ENCODE measurements at regions not wholly inside any gene's neighbourhood (a gene's known extent, or its start where the extent isn't known, plus 50 kb on each side); places are given as distances from the start of the nearest gene placed in this dataset.

DNA sequence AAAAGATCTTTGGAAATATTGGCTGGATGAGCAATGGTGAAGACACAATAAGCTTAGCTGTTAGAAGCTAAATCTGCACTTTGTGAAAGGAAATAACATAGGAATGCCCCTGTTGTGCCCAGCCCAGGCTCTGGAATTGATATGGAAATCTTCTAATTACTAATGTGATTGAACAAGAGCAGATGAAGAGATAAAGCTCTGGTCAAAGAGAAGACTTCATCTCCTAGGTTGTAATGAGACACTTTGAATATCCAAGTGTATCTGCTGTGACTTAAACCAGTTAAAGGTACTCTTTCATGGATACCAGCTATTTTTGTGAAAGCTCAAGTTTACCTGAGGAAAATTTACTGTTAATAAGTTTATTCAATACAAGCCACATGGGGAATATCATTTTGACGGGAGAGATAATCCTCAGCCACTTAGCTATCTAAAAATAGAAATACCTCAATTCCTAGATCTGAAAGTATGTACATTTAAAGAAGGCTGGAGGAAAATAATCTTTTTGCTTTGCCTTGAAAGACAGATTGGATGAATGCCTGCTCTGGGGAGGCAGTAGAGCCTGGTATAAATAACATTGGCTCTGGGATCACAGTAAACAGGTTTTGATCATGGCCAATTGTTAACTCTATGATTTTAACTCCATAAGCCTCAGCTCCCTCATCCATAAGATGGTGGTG lies 494.0 kb upstream of the B3GALT2 start:
- no peak overlapping the region for H3K27ac ChIP-seq (ENCODE audit: low read length)
- no peaks in the 10 kb centered on the region for H4K20me1 ChIP-seq (ENCODE audit: insufficient read depth, low read depth, low read length)
- H3K9ac ChIP-seq (ENCODE audit: low read length): no peak overlapping the region
- H3K27me3 ChIP-seq (ENCODE audit: low read length): no peaks in the 10 kb centered on the region
- no peaks in the 10 kb centered on the region for H3K4me1 ChIP-seq (ENCODE audit: low read length)
- H2AFZ ChIP-seq (ENCODE audit: low read length): no peak overlapping the region
- no peak overlapping the region for H3K4me3 ChIP-seq (ENCODE audit: low read length)
- H3K79me2 ChIP-seq (ENCODE audit: low read length): no peaks in the 10 kb centered on the region
- H3K36me3 ChIP-seq (ENCODE audit: insufficient read depth, low read length): no peaks in the 10 kb centered on the region
- H3K9me3 ChIP-seq (ENCODE audit: low read length): no peaks in the 10 kb centered on the region
- no peak overlapping the region for H3K4me2 ChIP-seq (ENCODE audit: low read depth, low read length, poor library complexity, severe bottlenecking)
- no peaks in the 10 kb centered on the region for H3K9me2 ChIP-seq (replicated peaks; ENCODE audit: insufficient read depth, low read length)
- no peak for DNase-seq

DNA sequence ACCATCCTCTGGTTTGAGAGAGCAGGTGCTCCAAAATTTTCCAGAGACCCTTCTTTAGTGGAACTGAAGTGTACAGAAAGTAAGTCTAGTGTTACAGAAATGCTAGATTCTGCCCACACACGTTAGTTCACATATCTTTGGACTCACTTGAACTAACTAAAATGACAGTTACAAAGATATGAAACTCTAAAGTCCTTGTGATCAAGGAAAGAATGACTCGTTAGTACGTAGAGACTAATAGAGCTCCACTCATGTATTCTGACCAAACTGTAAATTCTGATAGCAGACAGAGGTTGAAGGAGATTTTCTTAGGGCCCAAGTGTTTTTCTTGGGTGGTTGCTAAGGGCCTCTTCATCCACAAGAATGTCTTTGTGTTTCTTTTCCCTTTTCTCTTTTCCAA lies 491.5 kb upstream of the B3GALT2 start:
- Histone ChIP-seq H3K27ac (ENCODE audit: low read length) (no peak overlapping the region), H3K36me3 (ENCODE audit: insufficient read depth, low read length) (no peaks in the 10 kb centered on the region), H3K79me2 (ENCODE audit: low read length) (no peaks in the 10 kb centered on the region), H3K4me2 (ENCODE audit: low read depth, low read length, poor library complexity, severe bottlenecking) (no peak overlapping the region), H3K9ac (ENCODE audit: low read length) (no peak overlapping the region), H2AFZ (ENCODE audit: low read length) (no peak overlapping the region), H3K27me3 (ENCODE audit: low read length) (no peaks in the 10 kb centered on the region), H3K9me2 (replicated peaks; ENCODE audit: insufficient read depth, low read length) (no peaks in the 10 kb centered on the region), H3K9me3 (ENCODE audit: low read length) (no peaks in the 10 kb centered on the region), H3K4me1 (ENCODE audit: low read length) (no peaks in the 10 kb centered on the region), H3K4me3 (ENCODE audit: low read length) (no peak overlapping the region), H4K20me1 (ENCODE audit: insufficient read depth, low read depth, low read length) (no peaks in the 10 kb centered on the region)
- no peak for DNase-seq

DNA sequence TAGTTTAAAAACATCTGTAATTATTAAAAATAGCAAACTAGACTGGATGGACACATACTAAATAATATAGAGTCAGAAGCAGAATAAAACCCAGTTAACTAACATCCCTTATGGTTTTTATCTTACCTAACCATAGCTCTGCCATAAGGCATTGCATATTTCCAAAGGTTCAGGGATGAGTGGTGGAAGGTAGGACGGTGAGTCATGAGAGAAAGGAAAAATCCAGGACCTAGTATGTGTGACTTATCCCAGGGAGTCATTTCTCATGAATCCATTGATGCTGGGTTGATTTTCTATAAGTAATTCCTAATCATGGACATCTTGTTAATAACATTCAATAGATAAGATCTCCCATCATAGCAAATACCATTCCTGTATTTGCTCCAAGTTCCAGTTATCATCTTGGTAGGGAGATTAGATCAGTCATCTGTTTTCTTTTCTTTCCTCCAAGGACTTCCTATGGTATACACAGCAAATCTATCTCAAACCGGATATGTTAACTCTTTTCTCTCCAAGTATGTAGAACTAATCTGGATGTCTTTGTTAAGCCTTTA lies 490.7 kb upstream of the B3GALT2 start:
- no peaks in the 10 kb centered on the region for H3K27me3 ChIP-seq (ENCODE audit: low read length)
- no peak overlapping the region for H3K4me2 ChIP-seq (ENCODE audit: low read depth, low read length, poor library complexity, severe bottlenecking)
- H2AFZ ChIP-seq (ENCODE audit: low read length): no peak overlapping the region
- H3K79me2 ChIP-seq (ENCODE audit: low read length): no peaks in the 10 kb centered on the region
- H3K9ac ChIP-seq (ENCODE audit: low read length): no peak overlapping the region
- H3K27ac ChIP-seq (ENCODE audit: low read length): no peak overlapping the region
- H4K20me1 ChIP-seq (ENCODE audit: insufficient read depth, low read depth, low read length): no peaks in the 10 kb centered on the region
- no peak for DNase-seq
- H3K4me3 ChIP-seq (ENCODE audit: low read length): no peak overlapping the region
- no peaks in the 10 kb centered on the region for H3K9me3 ChIP-seq (ENCODE audit: low read length)
- no peaks in the 10 kb centered on the region for H3K36me3 ChIP-seq (ENCODE audit: insufficient read depth, low read length)
- H3K4me1 ChIP-seq (ENCODE audit: low read length): no peaks in the 10 kb centered on the region
- no peaks in the 10 kb centered on the region for H3K9me2 ChIP-seq (replicated peaks; ENCODE audit: insufficient read depth, low read length)

DNA sequence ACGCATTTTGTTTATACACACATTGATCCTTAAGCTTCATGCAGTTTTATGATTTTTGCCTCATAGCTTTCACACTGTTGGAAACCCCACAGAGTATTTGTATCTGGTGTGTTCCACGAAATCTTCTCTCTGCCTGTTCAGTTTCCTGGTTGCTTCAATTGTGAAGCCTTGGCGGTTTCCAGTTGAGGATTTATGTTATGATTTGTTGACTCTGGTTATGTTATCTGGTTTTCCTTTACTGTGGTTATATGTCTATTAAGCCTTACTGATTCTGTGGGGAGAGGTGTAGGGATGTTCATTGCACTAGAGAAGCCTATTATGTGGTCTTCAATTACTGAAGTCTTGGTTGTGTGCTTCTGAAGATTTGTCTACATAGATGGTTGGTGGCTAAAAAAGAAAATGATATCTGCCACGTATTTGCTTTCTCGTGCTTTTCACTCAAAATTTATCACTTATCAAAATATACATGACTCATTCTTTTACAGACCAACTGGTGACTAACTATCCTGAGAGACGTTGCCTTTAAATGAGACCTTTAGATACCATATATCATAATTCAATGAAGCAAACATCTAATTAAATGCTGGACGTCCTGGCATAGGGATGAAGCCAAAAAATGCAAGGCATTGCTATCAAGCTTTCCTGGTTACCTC lies 488.0 kb upstream of the B3GALT2 start:
- Histone ChIP-seq H3K36me3 (ENCODE audit: insufficient read depth, low read length) (no peaks in the 10 kb centered on the region), H4K20me1 (ENCODE audit: insufficient read depth, low read depth, low read length) (no peaks in the 10 kb centered on the region), H3K79me2 (ENCODE audit: low read length) (no peaks in the 10 kb centered on the region), H3K4me3 (ENCODE audit: low read length) (no peak overlapping the region), H3K9me3 (ENCODE audit: low read length) (no peaks in the 10 kb centered on the region), H3K9me2 (replicated peaks; ENCODE audit: insufficient read depth, low read length) (no peaks in the 10 kb centered on the region), H3K27me3 (ENCODE audit: low read length) (no peaks in the 10 kb centered on the region), H3K27ac (ENCODE audit: low read length) (no peak overlapping the region), H2AFZ (ENCODE audit: low read length) (no peak overlapping the region), H3K9ac (ENCODE audit: low read length) (no peak overlapping the region), H3K4me2 (ENCODE audit: low read depth, low read length, poor library complexity, severe bottlenecking) (no peak overlapping the region), H3K4me1 (ENCODE audit: low read length) (no peaks in the 10 kb centered on the region)
- DNase-seq: no peak

DNA sequence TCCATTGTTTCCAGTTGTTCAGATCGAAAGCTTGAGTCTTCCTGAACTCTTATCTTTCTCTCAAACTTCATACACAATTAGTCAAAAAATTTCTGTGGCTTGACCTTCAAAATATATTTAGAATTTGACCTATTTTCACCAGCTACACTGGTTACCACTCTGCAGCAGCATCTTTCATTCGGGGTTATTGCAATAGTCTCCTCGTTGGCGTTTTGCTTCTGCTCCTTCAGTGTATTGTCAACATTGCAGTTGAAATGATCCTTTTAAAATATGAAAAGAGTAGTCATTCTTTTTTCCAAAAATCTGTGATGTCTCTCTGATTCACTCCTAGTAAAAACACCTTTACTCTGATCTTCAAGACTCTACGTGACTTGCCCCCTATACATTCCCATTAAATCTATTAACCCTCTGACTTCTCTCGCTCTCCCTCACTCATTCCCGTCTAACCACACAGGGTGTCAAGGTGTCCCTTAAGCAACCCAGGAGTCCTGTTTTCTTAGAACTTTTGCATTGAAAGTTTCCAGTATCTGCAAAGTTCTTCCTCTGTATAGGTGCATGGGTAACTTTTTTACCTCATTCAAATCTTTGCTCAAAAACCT lies 480.2 kb upstream of the B3GALT2 start:
- H3K9me2 ChIP-seq (replicated peaks; ENCODE audit: insufficient read depth, low read length): no peaks in the 10 kb centered on the region
- no peaks in the 10 kb centered on the region for H3K4me1 ChIP-seq (ENCODE audit: low read length)
- no peaks in the 10 kb centered on the region for H3K9me3 ChIP-seq (ENCODE audit: low read length)
- no peaks in the 10 kb centered on the region for H4K20me1 ChIP-seq (ENCODE audit: insufficient read depth, low read depth, low read length)
- no peak for DNase-seq
- no peaks in the 10 kb centered on the region for H3K27me3 ChIP-seq (ENCODE audit: low read length)
- H3K79me2 ChIP-seq (ENCODE audit: low read length): no peaks in the 10 kb centered on the region
- H3K9ac ChIP-seq (ENCODE audit: low read length): no peak overlapping the region
- no peaks in the 10 kb centered on the region for H3K36me3 ChIP-seq (ENCODE audit: insufficient read depth, low read length)
- no peak overlapping the region for H3K27ac ChIP-seq (ENCODE audit: low read length)
- no peak overlapping the region for H3K4me3 ChIP-seq (ENCODE audit: low read length)
- H2AFZ ChIP-seq (ENCODE audit: low read length): no peak overlapping the region
- H3K4me2 ChIP-seq (ENCODE audit: low read depth, low read length, poor library complexity, severe bottlenecking): no peak overlapping the region

DNA sequence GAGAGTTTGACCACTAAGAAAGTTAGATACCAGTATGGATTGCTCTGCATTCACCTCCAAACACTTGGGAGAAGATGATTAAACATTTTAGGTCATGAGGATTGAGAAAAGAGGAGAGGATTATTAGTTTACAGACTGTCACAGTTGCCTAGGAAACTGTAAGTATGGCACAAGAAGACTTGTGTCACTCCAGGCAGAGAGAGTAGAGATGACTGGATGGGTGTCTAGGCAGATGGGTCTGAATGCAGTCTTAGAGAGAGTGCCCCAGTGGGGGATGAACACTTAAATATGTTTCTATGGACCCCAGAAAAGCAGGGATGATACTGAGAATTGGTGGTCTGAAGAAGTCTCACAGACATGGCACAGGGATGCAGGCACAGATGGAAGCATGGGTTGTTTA lies 477.6 kb upstream of the B3GALT2 start:
- Histone ChIP-seq H3K4me3 (ENCODE audit: low read length) (no peak overlapping the region), H3K9me2 (replicated peaks; ENCODE audit: insufficient read depth, low read length) (no peaks in the 10 kb centered on the region), H3K27ac (ENCODE audit: low read length) (no peak overlapping the region), H3K4me2 (ENCODE audit: low read depth, low read length, poor library complexity, severe bottlenecking) (no peak overlapping the region), H3K9ac (ENCODE audit: low read length) (no peak overlapping the region), H3K36me3 (ENCODE audit: insufficient read depth, low read length) (no peaks in the 10 kb centered on the region), H4K20me1 (ENCODE audit: insufficient read depth, low read depth, low read length) (no peaks in the 10 kb centered on the region), H3K9me3 (ENCODE audit: low read length) (no peaks in the 10 kb centered on the region), H3K27me3 (ENCODE audit: low read length) (no peaks in the 10 kb centered on the region), H3K4me1 (ENCODE audit: low read length) (no peaks in the 10 kb centered on the region), H2AFZ (ENCODE audit: low read length) (no peak overlapping the region), H3K79me2 (ENCODE audit: low read length) (no peaks in the 10 kb centered on the region)
- DNase-seq: no peak

DNA sequence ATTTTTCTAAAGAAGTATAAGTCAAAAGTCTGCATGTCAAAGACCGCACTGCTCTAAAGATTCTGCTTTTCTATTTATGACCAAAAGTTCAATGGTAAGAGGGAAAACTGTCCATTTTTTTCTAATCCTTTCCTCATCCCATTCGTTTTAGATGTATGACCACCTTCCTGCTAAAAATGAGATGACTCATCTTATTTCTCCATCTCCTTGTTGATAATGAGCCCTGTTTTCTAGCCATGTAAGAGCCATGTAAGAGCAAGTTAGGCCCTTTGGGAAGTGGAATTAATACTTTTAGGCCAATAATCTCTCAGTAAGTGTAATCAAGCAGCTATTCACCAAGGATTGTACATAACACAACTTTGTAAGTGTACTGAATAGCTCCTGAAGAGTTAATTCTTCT lies 475.6 kb upstream of the B3GALT2 start:
- Histone ChIP-seq H3K4me3 (ENCODE audit: low read length) (no peak overlapping the region), H3K36me3 (ENCODE audit: insufficient read depth, low read length) (no peaks in the 10 kb centered on the region), H3K27ac (ENCODE audit: low read length) (no peak overlapping the region), H3K9ac (ENCODE audit: low read length) (no peak overlapping the region), H4K20me1 (ENCODE audit: insufficient read depth, low read depth, low read length) (no peaks in the 10 kb centered on the region), H3K4me2 (ENCODE audit: low read depth, low read length, poor library complexity, severe bottlenecking) (no peak overlapping the region), H2AFZ (ENCODE audit: low read length) (no peak overlapping the region), H3K27me3 (ENCODE audit: low read length) (no peaks in the 10 kb centered on the region), H3K79me2 (ENCODE audit: low read length) (no peaks in the 10 kb centered on the region), H3K9me3 (ENCODE audit: low read length) (no peaks in the 10 kb centered on the region), H3K9me2 (replicated peaks; ENCODE audit: insufficient read depth, low read length) (no peaks in the 10 kb centered on the region), H3K4me1 (ENCODE audit: low read length) (no peaks in the 10 kb centered on the region)
- DNase-seq: no peak

DNA sequence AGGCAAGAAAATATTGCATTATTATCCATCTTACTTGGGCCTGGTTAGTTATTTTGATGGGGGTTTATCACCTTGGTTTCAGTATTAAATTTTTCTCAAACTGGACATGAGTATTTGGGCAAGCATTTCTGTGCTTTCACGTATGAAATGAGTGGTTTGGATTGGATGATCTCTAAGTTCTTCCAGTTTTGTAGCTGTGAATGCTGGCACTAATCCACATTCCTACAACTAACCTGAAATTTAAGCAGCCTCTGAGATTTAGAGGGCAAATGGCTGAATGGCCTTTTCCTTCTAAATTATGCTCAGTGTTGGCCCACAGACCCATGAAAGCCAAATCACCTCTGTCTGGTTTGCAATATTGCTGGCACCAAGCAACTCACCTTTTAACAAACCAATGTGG lies 475.0 kb upstream of the B3GALT2 start:
- no peaks in the 10 kb centered on the region for H3K79me2 ChIP-seq (ENCODE audit: low read length)
- no peak for DNase-seq
- H3K27me3 ChIP-seq (ENCODE audit: low read length): no peaks in the 10 kb centered on the region
- H4K20me1 ChIP-seq (ENCODE audit: insufficient read depth, low read depth, low read length): no peaks in the 10 kb centered on the region
- no peaks in the 10 kb centered on the region for H3K9me3 ChIP-seq (ENCODE audit: low read length)
- H3K4me3 ChIP-seq (ENCODE audit: low read length): no peak overlapping the region
- H3K9ac ChIP-seq (ENCODE audit: low read length): no peak overlapping the region
- no peak overlapping the region for H3K27ac ChIP-seq (ENCODE audit: low read length)
- no peaks in the 10 kb centered on the region for H3K36me3 ChIP-seq (ENCODE audit: insufficient read depth, low read length)
- no peaks in the 10 kb centered on the region for H3K9me2 ChIP-seq (replicated peaks; ENCODE audit: insufficient read depth, low read length)
- H3K4me1 ChIP-seq (ENCODE audit: low read length): no peaks in the 10 kb centered on the region
- H3K4me2 ChIP-seq (ENCODE audit: low read depth, low read length, poor library complexity, severe bottlenecking): no peak overlapping the region
- no peak overlapping the region for H2AFZ ChIP-seq (ENCODE audit: low read length)

Data from Karpas-422 (cell line).